HG03196 (cell line): ENCODE measurements at regions not wholly inside any gene's neighbourhood (a gene's known extent, or its start where the extent isn't known, plus 50 kb on each side); places are given as distances from the start of the nearest gene placed in this dataset.
"Not testable (repeated sequence)": the region's sequence is repeated elsewhere in the genome, so short reads cannot be mapped to it uniquely, and the experiment has no call there.

ENCODE experiments used
- ATAC-seq: cut with Tn5 transposase; IDR thresholded peaks from one replicate; pipeline ENCODE4 v1.9.1; 2021; ENCODE audit not compliant: unreplicated experiment

DNA sequence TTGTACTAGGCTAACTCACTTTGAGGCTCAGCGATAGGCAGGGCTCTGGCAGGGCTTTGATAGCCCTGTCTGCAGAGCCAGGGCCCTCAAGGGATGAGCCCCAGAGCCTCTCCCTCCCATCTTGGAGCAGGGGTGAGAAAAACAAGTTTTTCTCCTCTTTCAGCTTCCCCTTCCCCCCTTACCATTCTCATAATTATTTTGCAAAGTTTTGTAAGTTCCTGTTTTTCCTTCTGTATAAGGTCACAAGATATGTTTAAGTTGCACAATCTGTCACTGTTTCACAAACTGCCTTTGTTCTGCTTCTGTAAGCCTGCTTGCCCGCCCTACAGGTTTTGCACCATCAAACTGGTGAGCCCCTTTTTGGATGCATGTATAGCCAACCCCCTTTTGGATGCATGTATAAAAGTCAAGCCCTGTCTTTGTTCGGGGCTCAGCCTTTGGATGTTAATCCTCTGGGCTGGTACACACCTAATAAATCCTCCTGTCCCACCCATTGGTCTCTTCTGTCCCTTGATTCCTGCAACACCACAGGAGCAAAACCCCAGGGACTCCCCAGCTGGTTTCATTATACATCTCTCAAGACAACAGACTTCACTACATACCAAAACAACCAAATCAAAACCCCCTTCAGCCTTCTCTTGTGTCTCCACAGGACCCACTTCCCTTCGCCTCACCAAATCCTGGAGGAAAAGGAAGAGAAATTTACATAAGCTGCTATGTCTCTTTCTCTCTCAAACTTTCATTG lies 52.5 kb upstream of the RESF1 start:
- ATAC-seq = no peak

DNA sequence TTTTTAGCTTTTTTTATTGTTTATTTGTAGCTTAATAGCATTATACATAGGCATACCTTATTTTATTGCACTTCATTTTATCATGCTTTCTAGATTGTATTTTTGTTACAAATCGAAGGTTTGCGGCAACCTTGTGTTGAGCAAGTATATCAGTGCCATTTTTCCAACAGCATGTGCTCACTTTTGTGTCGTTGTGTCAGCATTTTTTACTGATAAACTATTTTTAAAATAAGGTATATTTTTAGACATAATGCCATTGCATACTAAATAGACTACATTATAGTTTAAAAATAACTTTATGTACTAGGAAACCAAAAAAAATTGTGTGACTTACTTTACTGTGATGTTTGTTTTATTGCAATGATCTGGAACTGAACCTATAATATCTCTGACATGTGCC lies 56.2 kb upstream of the RESF1 start:
- no peak for ATAC-seq

DNA sequence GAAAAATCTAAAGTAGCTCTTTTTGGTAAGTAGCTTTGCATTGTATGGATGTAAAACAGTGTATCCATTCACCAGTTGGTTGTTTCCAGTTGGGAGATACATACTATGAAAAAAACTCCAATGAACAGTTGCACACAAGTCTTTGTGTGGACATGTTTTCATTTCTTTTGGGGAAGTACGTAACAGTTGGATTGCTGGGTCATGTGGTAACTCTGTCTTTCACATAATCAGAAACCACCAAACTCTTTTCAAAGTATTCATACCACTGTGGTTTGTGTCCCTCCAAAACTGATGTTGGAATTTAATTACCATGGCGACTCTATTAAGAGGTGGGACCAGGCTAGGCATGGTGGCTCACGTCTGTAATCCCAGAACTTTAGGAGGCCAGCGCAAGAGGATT lies 58.9 kb upstream of the RESF1 start:
- no peak for ATAC-seq

DNA sequence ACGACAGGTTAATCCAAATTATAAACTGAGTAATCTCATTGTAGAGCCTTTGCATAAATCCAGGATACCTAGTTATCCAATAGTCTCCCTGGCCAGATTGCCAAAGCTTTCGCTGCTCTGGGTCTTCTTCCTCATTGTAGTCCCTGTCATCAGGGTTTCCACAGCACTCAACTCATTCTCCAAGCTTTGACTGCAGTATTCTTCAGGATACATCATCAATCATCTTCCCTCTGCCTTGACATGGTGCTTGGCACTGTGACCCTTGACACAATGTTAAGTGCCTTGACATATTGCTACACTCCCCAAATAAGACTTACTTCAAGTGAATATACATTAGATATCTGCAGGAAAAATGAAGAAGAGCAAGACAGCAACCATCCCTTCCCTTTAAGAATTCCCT lies 60.1 kb upstream of the RESF1 start:
- no peak for ATAC-seq

DNA sequence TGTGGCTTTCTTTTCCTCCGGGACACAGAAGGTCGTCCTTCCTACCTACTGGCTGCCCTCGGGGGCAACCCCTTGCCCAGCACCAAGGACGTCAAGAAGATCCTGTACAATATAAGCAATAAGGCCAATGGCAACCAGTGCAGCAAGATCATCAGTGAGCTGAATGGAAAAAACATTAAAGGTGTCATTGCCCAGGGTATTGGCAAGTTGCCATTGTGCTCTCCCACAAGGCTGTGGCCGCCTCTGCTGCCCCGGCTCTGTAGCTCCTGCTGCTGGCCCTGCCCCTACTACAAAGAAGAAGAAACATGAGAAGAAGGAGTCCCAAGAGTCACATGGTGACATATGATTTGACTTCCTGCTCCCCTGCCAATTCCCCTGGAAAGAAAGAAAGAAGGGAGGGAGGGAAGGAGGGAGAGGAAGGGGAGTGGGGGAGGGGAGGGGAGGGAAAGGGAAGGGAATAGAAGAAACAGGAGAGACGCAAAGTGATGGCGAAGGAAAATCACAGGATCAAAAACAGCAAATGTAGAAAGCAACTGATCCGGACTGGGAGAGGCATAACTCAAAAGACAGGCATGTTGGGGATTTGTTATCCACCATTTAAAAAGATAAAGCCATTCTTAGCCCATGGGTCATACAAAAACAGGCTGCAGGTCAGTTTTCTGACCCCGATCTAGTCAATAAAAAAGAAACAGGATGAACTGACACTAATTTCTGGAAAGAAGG lies 61.3 kb upstream of the RESF1 start:
- no peak for ATAC-seq

DNA sequence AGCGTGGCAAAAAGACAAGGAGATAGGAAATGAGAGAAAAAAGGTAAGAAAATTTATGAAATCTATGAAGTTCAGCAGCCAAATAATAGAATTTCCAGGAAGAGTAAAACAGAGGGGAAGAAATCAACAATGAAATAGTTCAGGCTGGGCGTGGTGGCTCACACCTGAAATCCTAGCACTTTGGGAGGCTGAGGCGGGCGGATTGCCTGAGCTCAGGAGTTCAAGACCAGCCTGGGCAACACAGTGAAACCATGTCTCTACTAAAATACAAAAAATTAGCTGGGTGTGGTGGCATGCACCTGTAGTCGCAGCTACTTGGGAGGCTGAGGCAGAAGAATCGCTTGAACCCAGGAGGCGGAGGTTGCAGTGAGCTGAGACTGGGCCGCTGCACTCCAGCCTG lies 62.1 kb upstream of the RESF1 start:
- ATAC-seq = not testable (repeated sequence)

DNA sequence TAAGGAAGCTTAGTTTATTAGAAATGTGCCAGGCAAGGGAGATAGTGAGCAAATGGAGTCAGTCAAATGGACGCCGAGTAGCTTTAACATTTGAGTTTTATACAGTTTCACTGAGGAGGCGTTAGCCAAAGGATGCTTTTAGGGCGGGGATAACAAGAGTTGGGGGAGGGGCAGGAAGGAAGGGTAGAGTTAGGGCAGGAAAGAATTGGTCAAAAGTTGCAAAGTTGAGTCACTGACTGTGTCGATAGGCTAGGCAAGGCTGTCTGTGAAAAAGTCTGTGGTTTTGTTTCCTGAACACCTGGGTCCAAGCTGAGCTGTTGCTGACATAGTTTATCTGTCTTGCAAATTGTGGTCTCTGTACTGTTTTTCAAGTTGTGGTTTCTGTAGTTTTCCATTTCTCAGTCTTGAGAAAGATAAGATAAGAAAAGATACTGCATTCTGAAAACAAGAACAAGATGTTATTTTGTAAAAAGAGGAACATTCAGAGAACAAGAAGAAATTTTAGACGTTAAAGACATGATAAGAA lies 62.6 kb upstream of the RESF1 start:
- peak; percentile 97 for ATAC-seq

DNA sequence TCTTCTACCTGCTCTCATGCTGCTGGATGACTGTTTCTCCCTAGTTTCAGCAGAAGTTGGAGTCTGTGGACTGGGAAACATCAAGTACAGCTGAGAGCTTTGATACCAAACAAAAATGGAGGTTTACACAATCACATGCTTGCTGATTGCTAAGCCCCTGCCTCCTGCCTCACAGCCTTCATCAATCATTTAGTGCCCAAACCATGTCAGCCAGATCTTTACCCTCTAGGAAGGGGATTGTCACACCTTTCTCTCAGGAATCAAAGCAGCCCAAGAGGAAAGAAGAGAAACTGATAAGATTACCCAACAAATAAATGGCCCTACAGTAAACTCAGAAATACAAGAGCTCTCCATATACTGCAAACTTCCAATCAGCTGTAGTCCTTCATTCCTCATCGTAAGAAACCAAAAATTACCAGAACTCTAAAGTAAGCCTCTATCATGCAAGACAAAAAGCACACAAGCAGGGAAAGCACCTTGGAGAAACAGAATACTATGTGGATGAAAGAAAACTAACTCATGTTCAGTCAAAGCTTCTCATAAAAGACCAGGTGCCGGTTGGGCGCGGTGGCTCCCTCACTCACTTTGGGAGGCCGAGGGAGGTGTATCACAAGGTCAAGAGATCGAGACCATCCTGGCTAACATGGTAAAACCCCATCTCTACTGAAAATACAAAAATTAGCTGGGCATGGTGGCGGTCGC lies 63.6 kb upstream of the RESF1 start:
- ATAC-seq = no peak

DNA sequence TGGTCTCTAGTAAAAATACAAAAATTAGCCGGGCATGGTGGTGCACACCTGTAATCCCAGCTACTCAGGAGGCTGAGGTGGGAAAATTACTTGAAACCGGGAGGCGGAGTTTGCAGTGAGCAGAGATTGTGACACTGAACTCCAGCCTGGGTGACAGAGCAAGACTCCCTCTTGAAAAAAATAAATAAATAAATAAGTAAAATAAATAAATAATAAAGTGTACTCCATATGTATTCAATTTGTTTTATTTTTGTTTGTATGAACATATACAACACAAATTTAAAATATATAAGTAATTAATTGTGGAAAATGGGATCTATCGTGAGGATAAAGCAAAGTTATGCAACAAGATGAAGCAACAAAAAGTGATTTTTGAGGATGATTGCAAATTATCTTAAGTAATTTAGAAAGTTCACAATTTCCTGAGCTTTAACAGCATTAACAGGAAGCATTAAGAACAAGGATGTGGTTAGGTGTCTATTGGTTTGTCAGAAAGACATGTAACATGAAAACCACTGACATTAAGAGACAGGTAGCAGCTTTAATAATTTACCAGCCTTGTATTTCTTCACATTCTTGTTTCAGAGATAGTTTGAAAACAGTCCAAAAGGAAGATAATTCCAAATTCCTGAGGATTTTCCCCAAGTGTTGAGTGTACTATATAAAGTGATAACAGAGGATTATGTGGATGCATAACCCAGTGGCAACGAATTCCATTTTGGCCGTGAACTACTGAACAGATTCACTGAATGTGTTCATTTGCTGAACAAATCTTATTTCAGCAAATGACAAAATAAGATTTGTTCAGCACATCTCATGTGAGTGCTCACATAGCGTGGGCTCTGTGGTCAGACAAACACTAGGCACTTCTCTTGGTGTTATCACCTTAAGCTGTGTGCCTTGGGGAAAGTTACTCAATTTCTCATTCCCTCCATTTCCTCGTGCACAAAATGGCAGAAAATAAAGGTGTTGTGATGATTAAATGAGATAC lies 68.6 kb upstream of the RESF1 start:
- peak; percentile 65 for ATAC-seq

DNA sequence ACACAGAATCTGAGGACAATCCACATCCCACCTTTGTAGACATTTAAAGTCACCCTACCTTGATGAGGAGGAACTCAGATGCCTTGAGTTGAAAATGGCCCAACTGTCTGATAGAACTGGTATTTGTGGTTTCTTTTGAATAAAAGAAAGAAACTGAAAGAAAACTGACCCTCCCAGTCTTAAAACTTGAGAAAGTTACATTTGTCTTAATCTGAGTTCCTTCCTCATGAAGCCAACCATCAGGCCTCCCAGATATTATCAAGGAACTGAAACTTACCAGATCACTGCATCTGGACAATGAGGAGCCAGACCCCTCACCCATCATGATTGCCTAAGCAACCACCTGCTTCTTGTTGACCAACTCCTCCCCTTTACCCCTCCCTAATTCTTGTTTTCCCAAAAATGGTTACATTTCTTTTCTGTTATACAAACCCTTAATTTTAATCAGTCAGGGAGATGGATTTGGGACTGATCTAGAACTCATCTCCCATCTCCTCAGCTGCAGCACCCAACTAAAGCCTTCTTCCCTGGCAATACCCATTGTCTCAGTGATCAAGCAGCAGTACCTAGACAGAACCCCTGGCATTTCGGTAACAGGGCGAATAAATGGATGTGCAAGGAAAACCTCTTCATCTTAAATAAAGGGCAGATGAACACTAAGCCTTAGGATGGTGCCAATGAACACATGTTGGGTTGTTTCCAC lies 72.0 kb upstream of the RESF1 start:
- ATAC-seq = peak; percentile 47

DNA sequence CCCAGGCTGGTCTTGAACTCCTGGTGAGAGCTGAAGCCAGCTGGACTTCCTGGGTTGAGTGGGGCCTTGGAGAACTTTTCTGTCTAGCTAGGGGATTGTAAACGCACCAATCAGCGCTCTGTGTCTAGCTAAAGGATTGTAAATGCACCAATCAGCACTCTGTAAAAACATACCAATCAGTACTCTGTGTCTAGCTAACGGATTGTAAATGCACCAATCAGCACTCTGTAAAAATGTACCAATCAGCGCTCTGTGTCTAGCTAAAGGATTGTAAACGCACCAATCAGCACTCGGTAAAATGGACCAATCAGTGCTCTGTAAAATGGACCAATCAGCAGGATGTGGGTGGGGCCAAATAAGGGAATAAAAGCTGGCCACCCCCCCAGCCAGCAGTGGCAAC lies 76.5 kb upstream of the RESF1 start:
- ATAC-seq = not testable (repeated sequence)

DNA sequence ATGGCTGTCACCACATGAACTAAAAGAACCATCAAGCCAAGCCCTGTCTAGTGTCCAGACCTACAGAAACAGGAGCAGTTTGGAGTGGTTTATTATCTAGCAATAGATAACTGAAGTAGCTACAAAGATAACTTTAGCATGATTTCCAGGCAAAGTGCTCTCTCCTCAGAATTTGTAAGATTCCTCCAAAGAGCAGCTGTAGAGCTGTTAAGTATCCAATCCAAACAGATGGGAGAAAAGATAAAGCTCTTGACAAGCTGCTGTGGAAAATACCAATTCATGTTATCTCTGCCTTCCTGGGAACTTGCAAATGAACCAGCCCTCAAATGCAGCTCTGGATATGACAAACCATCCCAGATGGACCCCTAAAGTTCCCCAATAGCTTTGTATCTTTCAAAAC lies 78.9 kb upstream of the RESF1 start:
- ATAC-seq = no peak

DNA sequence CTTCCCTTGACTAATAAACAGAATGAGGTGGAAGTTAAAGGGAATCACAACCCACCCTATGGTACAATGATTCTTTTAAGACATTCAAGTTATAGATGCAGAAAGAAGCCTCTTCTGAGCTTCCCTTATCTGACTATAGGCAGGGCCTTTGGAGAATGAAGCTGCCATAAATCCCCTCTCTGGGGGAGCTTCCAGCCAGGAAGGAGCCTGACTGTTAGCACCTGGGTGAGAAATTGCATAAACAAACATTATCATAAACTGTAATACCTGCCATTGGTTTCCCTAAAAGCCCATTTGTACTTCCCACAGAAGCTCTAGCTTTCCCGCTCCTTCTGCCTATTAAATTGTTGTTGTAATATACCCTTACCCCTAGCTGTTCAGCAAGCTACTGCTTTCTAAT lies 81.3 kb upstream of the RESF1 start:
- no peak for ATAC-seq

DNA sequence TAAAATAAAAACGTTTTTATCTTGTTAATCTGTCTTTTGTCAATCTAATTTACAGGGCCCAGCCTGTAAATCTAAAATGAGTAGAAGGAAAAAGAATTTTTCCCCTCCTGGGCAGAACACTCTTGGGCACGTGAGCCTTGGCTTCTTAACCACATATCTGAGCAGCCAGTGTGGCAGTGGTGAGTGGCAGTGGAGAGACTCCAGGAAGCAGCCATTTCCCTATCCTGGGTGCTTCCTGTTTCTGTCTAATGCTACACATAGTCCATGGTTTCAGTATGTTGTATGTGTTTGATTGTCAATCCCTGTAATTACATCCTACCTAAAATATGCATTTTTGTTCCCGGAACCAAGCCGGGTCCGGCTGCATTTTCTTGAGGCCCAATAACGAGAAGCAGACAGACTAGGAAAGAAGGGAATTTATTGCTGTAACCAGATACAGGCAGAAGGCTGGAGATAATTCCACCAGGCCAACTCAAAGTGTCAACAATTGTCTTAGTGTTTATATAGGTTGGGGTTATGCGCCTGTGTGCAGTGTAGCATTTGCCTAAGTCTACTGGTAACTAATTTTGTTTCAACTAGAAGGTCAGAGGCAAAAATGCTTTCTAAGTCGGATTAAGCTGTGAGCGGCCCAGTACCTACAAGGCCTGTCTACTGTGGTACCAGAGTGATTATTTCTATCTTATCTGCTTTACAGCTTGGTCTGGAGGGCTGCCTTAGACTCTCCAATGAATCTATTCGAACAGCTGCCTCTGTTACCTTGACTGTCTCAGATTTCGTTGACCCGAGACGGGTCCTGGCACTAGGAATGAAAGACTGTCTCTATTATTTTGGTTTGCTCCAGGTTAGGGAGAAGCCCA lies 82.4 kb upstream of the RESF1 start:
- no peak for ATAC-seq

DNA sequence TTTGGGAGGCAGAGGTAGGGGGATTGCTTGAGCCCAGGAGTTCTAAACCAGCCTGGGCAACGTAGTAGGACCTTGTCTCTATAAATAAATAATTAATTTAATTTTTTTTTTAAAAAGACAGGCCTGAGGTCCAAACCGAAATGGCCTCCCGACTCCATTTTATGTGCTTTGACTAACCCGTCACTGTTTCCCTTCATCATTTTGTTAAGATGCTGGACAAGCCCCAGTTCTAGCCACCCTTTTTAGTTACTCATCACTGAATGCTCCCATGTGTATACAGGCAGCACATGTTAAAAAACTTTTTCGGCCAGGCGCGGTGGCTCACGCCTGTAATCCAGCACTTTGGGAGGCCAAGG lies 83.6 kb upstream of the RESF1 start:
- no peak for ATAC-seq

DNA sequence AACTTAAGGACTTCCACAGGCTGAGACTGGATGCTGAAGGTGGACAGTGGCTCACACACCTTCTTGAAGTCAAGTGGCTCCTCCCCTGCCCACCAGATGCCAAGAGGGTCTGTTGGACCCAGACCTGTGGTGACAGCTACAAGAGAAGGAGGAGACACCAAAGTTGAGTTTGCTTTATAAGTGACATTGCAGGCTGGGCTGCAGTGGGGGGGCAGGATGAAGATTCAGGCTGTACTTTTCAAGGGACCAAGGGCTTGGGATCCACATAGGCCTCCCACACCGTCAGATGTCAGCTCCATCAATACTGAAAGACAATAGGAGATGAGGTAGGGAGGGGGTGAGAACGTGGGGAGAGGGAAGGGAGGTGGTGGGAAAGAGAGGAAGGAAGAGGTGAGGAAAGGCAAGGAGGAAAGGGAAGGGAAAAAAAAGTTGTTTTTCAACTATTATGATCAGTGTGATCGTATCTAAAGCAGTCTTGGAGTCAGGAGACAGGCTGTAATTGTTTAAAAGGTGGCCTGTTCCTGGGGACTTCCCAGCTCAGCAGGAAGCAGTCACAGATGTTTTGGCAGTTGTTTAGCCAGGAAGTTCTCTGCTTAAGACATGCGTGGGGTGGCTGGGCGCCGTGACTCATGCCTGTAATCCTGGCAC lies 84.1 kb upstream of the RESF1 start:
- peak; percentile 75 for ATAC-seq

DNA sequence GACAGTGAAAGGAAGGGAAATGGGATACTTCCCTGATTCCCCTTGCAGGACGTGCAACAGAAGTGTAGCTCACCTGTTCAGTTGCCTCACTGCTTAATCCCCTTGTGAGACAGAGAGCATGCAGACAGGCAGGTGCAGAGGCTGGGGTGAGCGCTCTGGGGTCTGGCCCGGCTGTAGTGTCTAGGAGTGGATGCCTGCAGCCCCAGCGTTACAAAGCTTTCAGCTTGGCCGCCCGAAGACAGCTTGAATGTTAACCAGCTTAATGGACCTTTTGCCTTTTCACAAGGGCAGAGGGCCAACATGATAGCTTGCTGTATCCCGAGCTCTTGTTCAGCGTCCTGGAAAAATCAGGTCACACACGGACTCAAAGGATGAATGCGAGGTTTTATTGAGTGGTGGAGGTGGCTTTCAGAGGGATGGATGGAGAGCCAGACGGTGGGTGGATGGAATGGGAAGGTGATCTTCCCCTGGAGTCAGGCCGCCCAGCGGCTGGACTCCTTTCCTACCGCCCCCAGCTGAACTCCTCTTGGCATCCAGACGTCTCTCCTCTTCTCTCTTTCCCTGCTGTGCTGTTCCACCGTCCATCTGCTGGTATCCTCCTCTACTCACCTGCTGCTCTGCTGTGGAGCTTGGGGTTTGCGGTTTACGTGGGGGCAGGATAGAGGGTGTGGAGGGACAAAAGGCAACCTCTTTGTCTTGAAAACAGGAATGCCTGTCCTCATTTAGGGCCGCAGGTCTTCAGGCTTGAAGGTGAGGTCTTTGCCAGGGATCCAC lies 86.2 kb upstream of the RESF1 start:
- no peak for ATAC-seq

DNA sequence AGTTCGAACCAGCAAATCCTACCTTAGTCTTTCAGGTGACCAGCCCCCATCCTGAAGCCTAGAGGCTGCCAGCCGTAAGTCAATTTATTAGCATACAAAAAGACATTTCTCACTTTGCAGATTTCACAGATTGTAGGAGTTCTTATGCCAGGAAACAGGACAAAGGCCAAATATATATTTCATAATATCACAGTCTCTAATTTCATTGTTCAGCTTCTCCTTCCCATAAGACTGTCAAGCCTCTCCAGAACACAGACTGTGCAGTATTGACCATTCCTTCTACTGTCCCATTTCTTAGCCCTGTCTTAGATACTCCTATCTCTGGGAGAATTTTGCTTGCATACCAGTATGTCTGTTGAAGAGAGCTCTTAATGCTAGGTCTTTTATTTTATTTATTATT lies 89.2 kb upstream of the RESF1 start:
- no peak for ATAC-seq
